ENCODE measurements at regions not wholly inside any gene's neighbourhood (a gene's known extent, or its start where the extent isn't known, plus 50 kb on each side); places are given as distances from the start of the nearest gene placed in this dataset.

DNA sequence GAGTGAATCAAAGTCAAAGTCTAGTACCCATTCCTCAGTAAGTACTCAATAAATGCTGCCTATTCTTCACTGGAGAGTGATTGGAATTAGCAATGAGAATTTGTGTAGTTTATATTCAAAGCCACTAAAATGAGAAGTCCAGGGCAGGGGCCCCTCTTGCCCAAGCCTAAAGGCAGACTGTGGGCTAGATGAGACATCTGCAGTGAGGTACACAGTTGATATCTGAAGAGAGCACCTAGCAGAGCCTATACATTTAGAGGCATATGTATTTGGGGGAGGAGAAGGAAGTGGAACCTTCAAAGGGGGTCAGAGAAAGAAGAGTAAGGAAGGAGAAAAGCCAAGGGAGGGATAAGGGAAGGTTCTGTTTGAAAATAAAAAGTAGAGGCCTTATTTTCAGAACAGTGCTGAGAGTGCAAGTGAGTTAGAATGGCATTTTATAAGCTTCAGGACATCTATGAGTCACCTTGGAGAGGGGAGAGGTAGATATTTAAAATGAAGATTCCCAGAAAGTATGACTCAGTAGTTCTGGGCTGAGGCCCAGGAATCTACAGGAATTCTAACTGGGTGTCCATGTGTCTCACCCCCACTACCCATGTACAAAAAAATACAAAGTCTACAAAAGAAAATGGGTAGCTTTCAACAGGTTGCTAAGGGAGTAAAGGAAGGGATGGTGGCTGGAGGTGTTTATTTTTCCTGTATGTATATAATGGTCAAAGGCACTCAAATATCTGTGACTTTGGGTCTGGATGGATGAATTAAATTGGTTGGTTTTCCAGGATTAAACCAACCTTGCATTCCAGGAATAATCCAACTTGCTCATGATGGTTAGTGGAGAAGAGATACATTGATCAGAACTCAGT, 135.1 kb downstream of the ZFP64 start:
- Histone ChIP-seq H3K36me3 (peaks cover 0 to 23% (median 0%) of the 10 kb centered on the region in 3 donors), H3K27me3 (no peaks in the 10 kb centered on the region), H3K27ac (no peak overlapping the region), H3K9me3 (peaks cover 0 to 32% (median 7%) of the 10 kb centered on the region in 4 donors), H3K4me1 (no peaks in the 10 kb centered on the region), H3K4me3 (no peak overlapping the region)
- DNase-seq (ENCODE audit: low spot score in 2 of 2): no peak
- TF ChIP-seq CTCF (IDR thresholded peaks at IDR 0.05) (no peak), EP300 (IDR thresholded peaks at IDR 0.05) (no peak), POLR2A (IDR thresholded peaks at IDR 0.05) (no peak)

GRCh38 chr20:52054123-52054522, 137.5 kb downstream of the ZFP64 start:
- Histone ChIP-seq H3K27ac (no peak overlapping the region), H3K4me1 (peaks cover 0 to 4% (median 0%) of the 10 kb centered on the region in 4 donors), H3K4me3 (no peak overlapping the region), H3K9me3 (peaks cover 0 to 32% (median 7%) of the 10 kb centered on the region in 4 donors), H3K27me3 (no peaks in the 10 kb centered on the region), H3K36me3 (peaks cover 0 to 23% (median 0%) of the 10 kb centered on the region in 3 donors)
- TF ChIP-seq CTCF (IDR thresholded peaks at IDR 0.05) (no peak), POLR2A (IDR thresholded peaks at IDR 0.05) (no peak), EP300 (IDR thresholded peaks at IDR 0.05) (no peak)
- DNase-seq (ENCODE audit: low spot score in 2 of 2): no peak
- 89 to 92% methylated on average over 5 of the region's 5 CpGs for whole genome bisulfite sequencing, 2 donors

- H3K27ac ChIP-seq: peak overlapping the region in 1 of 4 donors; percentile 33
- 42 to 44% methylated on average over 7 of the region's 7 CpGs for WGBS, 2 donors
- no peaks in the 10 kb centered on the region for H3K27me3 ChIP-seq
- no peak for DNase-seq (ENCODE audit: low spot score in 2 of 2)
- no peaks in the 10 kb centered on the region for H3K36me3 ChIP-seq
- no peaks in the 10 kb centered on the region for H3K9me3 ChIP-seq
- H3K4me1 ChIP-seq: peaks cover 0 to 14% (median 0%) of the 10 kb centered on the region in 4 donors
- H3K4me3 ChIP-seq: no peak overlapping the region
- TF ChIP-seq EP300 (IDR thresholded peaks at IDR 0.05): no peak
- TF ChIP-seq CTCF (IDR thresholded peaks at IDR 0.05): no peak
- TF ChIP-seq POLR2A (IDR thresholded peaks at IDR 0.05): no peak
These were observed 142.4 kb downstream of the ZFP64 start for GRCh38 chr20:52049001-52049731.

GRCh38 chr20:52047811-52048764, 143.5 kb downstream of the ZFP64 start:
- Histone ChIP-seq H3K36me3 (no peaks in the 10 kb centered on the region), H3K27me3 (no peaks in the 10 kb centered on the region), H3K9me3 (no peaks in the 10 kb centered on the region), H3K4me3 (no peak overlapping the region), H3K27ac (no peak overlapping the region), H3K4me1 (peaks cover 0 to 14% (median 0%) of the 10 kb centered on the region in 4 donors)
- TF ChIP-seq EP300 (IDR thresholded peaks at IDR 0.05) (no peak), CTCF (IDR thresholded peaks at IDR 0.05) (no peak), POLR2A (IDR thresholded peaks at IDR 0.05) (no peak)
- DNase-seq (ENCODE audit: low spot score in 2 of 2): no peak
- 33 to 34% methylated on average over 19 of the region's 19 CpGs for WGBS, 2 donors

Data from tibial nerve (tissue), 4 donors.